ENCODE measurements at regions not wholly inside any gene's neighbourhood (a gene's known extent, or its start where the extent isn't known, plus 50 kb on each side); places are given as distances from the start of the nearest gene placed in this dataset.

DNA sequence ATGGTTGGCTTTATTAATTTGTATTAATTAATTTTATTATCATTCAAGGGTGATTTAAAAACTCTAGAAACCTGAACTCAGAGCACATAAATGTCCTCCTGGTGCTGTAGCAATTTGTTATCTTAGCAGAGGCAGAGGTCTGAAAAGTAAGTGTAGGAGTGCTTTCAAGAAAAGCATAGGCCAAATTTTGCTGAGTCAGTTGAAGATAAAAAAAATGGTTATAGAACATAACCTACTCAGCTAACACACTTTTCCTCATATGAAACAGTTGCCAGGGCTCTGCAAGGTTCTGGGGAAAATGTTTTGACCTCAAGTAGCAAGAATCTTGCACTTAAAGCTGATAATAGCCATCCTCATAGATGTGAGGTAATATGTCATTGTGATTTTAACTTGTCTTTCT lies 53.5 kb upstream of the CHODL start:
- no peaks in the 10 kb centered on the region for H3K36me3 Mint-ChIP-seq (ENCODE audit: insufficient read depth)
- no peaks in the 10 kb centered on the region for H3K4me1 Mint-ChIP-seq (ENCODE audit: low read depth in 2 of 2)
- DNase-seq (no peak), ATAC-seq (replicated peaks) (no peak)
- H3K27ac Mint-ChIP-seq, result no peak overlapping the region
- H3K9me3 Mint-ChIP-seq, result peaks cover 0 to 6% of the 10 kb centered on the region in 2 donors
- no peaks in the 10 kb centered on the region for H3K27me3 Mint-ChIP-seq
- no peak overlapping the region for H3K4me3 Mint-ChIP-seq

DNA sequence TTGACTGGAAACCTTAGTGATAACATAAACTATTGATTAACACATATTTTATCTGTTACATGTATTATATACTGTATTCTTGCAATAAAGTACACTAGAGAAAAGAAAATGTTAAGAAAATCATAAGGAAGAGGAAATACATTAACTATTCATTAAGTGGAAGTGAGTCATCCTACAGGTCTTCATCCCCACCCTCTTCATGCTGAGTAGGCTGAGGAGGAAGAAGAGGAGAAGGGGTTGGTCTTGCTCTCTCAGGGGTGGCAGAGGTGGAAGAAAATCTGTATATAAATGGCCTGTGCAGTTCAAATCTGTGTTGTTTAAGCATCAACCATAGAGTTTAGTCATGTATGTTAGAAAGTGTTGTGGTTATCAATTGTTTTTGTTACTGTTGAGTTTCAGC lies 66.1 kb upstream of the CHODL start:
- ATAC-seq (replicated peaks) (no peak), DNase-seq (no peak)
- Mint-ChIP-seq H3K27me3 (no peaks in the 10 kb centered on the region), H3K9me3 (peaks cover 0 to 2% of the 10 kb centered on the region in 2 donors), H3K27ac (no peak overlapping the region), H3K36me3 (ENCODE audit: insufficient read depth) (no peaks in the 10 kb centered on the region), H3K4me3 (no peak overlapping the region), H3K4me1 (ENCODE audit: low read depth in 2 of 2) (no peaks in the 10 kb centered on the region)

DNA sequence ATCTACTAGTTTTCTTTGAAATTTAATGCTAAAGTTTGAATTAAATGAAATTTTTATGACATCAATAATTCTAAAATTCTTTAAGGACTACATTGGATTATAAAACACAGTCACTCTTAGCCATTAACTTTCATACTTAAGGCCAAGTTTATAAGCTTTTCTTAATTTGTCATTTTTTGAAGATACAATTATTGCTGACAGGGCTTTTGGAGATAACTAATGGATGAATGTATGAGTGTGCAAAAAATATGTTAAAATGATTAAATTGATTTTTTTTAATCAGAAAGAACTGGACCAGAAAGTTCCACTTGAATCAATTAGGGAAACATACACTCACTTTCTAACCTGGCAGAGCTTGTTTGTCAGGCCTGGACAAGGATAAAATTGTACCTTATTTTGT lies 70.3 kb upstream of the CHODL start:
- Mint-ChIP-seq H3K4me3 (no peak overlapping the region), H3K36me3 (ENCODE audit: insufficient read depth) (no peaks in the 10 kb centered on the region)
- ATAC-seq (replicated peaks), result no peak

DNA sequence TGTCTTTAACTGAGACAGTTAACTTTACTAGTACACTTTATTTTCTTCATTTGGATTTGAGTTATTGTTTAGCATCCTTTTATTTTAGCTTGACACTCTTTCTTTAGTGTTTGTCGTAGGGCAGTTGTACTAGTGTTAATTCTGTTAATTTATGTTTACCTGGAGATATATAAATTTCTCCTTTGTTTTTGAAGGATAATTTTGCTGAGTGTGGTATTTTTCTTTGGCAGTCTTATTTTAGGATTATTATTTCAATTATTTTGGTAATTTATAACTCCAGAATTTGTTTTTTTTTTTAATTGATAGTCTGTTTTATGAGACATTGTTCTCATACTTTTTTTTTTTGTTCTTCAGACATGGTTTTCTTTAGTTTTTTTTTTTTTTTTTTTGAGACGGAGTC lies 73.8 kb upstream of the CHODL start:
- H3K4me3 Mint-ChIP-seq, result no peak overlapping the region
- H3K27me3 Mint-ChIP-seq, result no peaks in the 10 kb centered on the region
- H3K36me3 Mint-ChIP-seq (ENCODE audit: insufficient read depth), result no peaks in the 10 kb centered on the region
- H3K27ac Mint-ChIP-seq, result no peak overlapping the region
- ATAC-seq (replicated peaks) (no peak), DNase-seq (no peak)
- H3K4me1 Mint-ChIP-seq (ENCODE audit: low read depth in 2 of 2), result no peaks in the 10 kb centered on the region
- peaks cover 0 to 7% of the 10 kb centered on the region in 2 donors for H3K9me3 Mint-ChIP-seq

More for the DNA sequence above, 70.3 kb upstream of the CHODL start:
- no peak overlapping the region for H3K27ac Mint-ChIP-seq
- H3K9me3 Mint-ChIP-seq, result peaks cover 0 to 7% of the 10 kb centered on the region in 2 donors
- no peaks in the 10 kb centered on the region for H3K4me1 Mint-ChIP-seq (ENCODE audit: low read depth in 2 of 2)
- no peak for DNase-seq
- H3K27me3 Mint-ChIP-seq, result no peaks in the 10 kb centered on the region

DNA sequence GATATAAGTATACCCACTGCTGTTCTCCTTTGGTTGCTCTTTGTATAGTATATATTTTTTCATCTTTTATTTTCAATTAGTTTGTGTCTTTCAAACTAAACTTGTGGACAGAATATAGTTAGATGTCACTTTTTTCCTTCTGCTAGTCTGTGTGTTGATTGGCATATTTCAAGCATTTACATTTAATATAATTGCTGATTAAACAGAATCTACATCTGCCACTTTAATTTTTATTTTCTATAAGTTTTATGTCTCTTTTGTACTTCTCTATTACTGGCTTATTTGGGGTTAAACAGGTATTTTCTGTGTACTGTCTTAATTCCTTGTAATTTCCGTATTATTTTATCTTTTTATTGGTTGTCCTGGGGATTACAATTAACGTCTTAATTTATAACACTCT lies 74.4 kb upstream of the CHODL start:
- no peak overlapping the region for H3K4me3 Mint-ChIP-seq
- no peak for ATAC-seq (replicated peaks)
- H3K9me3 Mint-ChIP-seq, result peaks cover 0 to 7% of the 10 kb centered on the region in 2 donors
- H3K4me1 Mint-ChIP-seq (ENCODE audit: low read depth in 2 of 2), result no peaks in the 10 kb centered on the region
- H3K27ac Mint-ChIP-seq, result no peak overlapping the region
- no peak for DNase-seq
- no peaks in the 10 kb centered on the region for H3K27me3 Mint-ChIP-seq
- H3K36me3 Mint-ChIP-seq (ENCODE audit: insufficient read depth), result no peaks in the 10 kb centered on the region

DNA sequence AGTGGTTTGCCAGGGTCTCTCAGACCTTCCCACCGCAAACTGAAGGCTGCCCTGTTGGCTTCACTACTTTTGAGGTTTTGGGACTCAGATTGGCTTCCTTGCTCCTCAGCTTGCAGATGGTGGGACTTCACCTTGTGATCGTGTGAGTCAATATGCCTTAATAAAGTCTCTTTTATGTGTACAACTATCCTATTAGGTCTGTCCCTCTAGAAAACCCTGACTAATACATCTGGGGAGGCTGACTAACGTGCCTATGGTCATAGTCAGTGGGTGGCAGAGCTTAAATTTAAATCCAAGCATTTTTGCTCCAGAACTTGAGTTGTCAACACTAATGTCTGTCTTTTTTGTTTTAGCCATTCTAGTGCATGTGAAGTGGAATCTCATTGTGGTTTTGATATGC lies 76.5 kb upstream of the CHODL start:
- H3K4me3 Mint-ChIP-seq, result no peak overlapping the region
- peaks cover 0 to 2% of the 10 kb centered on the region in 2 donors for H3K4me1 Mint-ChIP-seq (ENCODE audit: low read depth in 2 of 2)
- H3K27me3 Mint-ChIP-seq, result no peaks in the 10 kb centered on the region
- no peak for DNase-seq
- H3K27ac Mint-ChIP-seq, result no peak overlapping the region
- H3K9me3 Mint-ChIP-seq, result peaks cover 0 to 7% of the 10 kb centered on the region in 2 donors
- ATAC-seq (replicated peaks), result no peak
- no peaks in the 10 kb centered on the region for H3K36me3 Mint-ChIP-seq (ENCODE audit: insufficient read depth)

DNA sequence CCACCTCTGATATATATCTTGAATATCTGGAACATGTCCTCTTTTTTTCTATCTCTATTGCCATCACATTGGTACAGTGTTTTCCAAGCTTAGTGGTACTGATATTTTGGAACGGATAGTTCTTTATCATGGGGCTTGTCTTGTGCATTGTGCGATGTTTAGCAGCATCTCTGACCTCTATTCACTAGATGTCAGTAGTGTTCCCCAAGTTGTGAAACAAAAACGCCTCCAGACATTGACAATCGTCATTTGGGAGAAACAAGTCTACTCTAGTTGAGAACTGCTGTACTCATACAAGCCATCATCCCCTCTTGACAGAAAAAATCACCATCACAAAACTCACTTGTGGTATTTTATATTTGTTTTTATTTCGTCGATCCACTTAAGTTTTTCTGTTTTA lies 79.7 kb upstream of the CHODL start:
- no peak for ATAC-seq (replicated peaks)
- Mint-ChIP-seq H3K4me1 (ENCODE audit: low read depth in 2 of 2) (peaks cover 4% of the 10 kb centered on the region in 2 donors), H3K9me3 (peaks cover 0 to 10% of the 10 kb centered on the region in 2 donors), H3K27me3 (no peaks in the 10 kb centered on the region), H3K36me3 (ENCODE audit: insufficient read depth) (no peaks in the 10 kb centered on the region), H3K4me3 (no peak overlapping the region), H3K27ac (no peak overlapping the region)
- no peak for DNase-seq

DNA sequence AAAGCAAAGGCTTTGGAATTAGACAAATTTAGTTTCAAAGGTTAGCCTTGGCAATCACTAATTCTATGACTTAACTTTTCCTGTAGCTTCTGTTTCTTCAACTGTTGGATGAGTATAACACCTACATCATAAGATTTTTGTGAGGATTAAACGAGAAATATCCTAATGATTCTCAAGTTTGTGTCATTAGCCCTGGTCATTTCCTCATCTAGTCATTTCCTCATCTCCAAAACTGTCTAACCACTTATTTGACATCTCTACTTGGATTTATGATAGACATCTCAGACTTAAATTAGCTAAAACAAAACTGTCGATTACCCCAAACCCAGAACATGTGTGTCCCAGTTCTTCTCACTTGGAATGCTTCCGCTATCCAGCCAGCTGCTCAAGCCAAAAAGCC lies 80.2 kb upstream of the CHODL start:
- peaks cover 4% of the 10 kb centered on the region in 2 donors for H3K4me1 Mint-ChIP-seq (ENCODE audit: low read depth in 2 of 2)
- ATAC-seq (replicated peaks), result no peak
- H3K9me3 Mint-ChIP-seq, result peaks cover 0 to 7% of the 10 kb centered on the region in 2 donors
- no peaks in the 10 kb centered on the region for H3K36me3 Mint-ChIP-seq (ENCODE audit: insufficient read depth)
- DNase-seq, result no peak
- H3K27me3 Mint-ChIP-seq, result no peaks in the 10 kb centered on the region
- H3K4me3 Mint-ChIP-seq, result no peak overlapping the region
- H3K27ac Mint-ChIP-seq, result no peak overlapping the region

DNA sequence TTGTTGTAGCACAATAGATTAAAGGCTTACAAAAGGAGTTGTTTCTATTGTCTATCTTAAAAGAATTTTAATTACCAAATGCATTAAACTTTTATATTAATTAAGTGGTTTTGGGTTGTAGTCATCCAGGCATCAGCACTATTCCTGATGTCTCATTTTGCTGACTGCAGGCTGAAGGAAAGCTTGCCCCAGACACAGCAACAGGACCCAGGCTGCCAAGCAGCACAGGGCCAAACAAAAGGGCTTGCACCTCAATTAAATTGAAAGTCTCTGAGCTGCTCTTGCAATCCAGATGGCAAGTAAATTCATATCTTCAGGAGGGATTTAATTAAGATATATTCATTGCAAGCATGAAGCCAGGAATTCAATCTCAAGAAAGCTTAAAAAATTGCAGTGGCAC lies 80.7 kb upstream of the CHODL start:
- DNase-seq, result no peak
- peaks cover 0 to 7% of the 10 kb centered on the region in 2 donors for H3K9me3 Mint-ChIP-seq
- H3K27ac Mint-ChIP-seq, result no peak overlapping the region
- no peaks in the 10 kb centered on the region for H3K36me3 Mint-ChIP-seq (ENCODE audit: insufficient read depth)
- peaks cover 4% of the 10 kb centered on the region in 2 donors for H3K4me1 Mint-ChIP-seq (ENCODE audit: low read depth in 2 of 2)
- no peak overlapping the region for H3K4me3 Mint-ChIP-seq
- H3K27me3 Mint-ChIP-seq, result no peaks in the 10 kb centered on the region
- ATAC-seq (replicated peaks), result no peak

DNA sequence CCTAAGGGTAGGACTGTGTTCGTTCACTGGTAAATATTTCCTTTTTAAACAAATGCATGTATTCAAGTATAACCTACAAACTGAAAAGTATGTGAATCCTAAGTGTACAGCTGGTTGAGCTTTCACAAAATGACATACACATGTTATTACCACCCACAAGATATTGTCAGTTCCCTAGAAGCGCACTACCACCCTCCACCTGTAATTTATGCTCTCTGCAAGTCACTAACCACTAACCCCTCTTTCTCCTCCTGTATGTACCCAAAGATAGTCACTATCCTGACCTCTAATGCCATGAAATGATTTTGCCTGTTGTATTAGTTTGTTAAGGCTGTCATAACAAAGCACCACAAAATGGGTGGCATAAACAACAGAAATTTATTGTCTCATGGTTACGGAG lies 82.8 kb upstream of the CHODL start:
- Mint-ChIP-seq H3K27me3 (no peaks in the 10 kb centered on the region), H3K4me3 (no peak overlapping the region), H3K27ac (no peak overlapping the region), H3K4me1 (ENCODE audit: low read depth in 2 of 2) (peaks cover 4% of the 10 kb centered on the region in 2 donors), H3K36me3 (ENCODE audit: insufficient read depth) (no peaks in the 10 kb centered on the region), H3K9me3 (peaks cover 0 to 7% of the 10 kb centered on the region in 2 donors)
- ATAC-seq (replicated peaks), result no peak
- no peak for DNase-seq

DNA sequence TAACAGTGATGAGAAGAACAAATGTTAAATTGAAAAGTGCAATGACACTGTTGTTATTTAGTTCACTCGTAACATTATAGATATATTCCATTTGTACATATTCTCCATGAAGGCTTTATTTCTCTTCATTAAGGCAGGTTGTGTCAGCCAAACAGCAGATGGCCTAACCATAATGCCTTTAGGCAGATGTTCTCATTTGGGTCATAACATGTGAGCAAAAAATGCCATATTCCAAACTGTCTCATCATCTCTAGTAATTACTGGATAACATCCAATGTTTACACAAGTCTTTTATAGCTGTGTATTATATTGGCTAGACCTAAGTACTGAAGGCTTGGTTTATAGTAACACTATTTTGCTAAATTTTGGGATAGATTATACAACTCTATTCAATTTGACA lies 87.2 kb upstream of the CHODL start:
- DNase-seq (no peak), ATAC-seq (replicated peaks) (no peak)
- Mint-ChIP-seq H3K27me3 (no peaks in the 10 kb centered on the region), H3K4me3 (no peak overlapping the region), H3K27ac (no peak overlapping the region), H3K4me1 (ENCODE audit: low read depth in 2 of 2) (peaks cover 14 to 27% of the 10 kb centered on the region in 2 donors), H3K9me3 (peaks cover 0 to 4% of the 10 kb centered on the region in 2 donors), H3K36me3 (ENCODE audit: insufficient read depth) (no peaks in the 10 kb centered on the region)

DNA sequence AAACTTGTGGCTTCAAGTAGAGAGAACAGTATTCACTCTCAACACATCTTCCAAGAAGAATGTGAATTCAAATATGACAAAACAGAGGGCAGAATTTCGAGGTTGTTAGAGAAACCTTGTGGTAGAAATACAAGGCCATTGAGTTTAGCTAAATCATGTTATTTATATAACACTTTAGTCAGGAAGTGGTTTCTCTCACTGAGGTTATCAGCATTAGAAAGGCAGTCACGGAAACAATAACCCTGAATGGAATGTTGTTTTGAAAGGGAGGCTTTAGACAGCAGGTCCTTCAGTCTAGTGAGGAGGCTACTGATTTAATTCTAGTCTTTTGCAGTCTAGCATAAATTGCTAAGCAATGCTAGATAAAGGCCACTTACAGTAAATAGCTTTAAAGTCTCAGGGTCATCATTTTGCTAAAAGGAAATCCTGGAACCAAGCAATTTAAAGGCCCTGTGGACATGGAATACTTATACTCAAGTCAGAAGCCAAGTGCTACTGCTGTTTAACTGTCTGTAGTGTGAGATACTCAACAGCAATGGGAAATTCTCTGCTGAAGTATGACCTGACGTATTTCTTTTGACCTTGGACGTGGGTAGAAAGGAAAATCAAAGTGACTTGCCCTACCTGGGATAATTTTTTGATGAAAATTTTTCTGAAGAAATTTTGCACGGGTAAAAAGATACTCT lies 89.0 kb upstream of the CHODL start:
- Mint-ChIP-seq H3K27me3 (no peaks in the 10 kb centered on the region), H3K27ac (peak overlapping the region in 1 of 2 donors; percentile 11), H3K4me1 (ENCODE audit: low read depth in 2 of 2) (peaks cover 11 to 30% of the 10 kb centered on the region in 2 donors), H3K36me3 (ENCODE audit: insufficient read depth) (no peaks in the 10 kb centered on the region), H3K4me3 (peak overlapping the region in 1 of 2 donors; percentile 36), H3K9me3 (peaks cover 0 to 1% of the 10 kb centered on the region in 2 donors)
- DNase-seq (no peak), ATAC-seq (replicated peaks) (peak; percentile 80)

DNA sequence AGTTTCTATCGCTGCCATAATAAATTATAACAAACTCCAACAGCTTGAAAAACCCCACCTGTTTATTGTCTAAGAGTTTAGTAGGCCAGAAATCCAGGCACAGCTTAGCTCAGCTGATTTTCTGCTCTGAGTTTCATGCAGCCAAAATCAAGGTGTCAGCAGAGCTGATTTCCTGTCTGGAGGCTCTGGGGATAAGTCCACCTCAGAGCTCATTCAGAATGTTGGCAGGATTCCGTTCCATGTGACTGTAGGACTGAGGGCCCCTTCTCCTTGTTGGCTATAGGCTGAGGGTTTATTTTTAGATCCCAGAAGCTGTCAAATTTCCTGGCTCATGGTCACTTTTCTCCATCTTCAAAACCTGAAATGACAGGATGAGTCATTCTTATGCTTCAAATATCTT lies 91.6 kb upstream of the CHODL start:
- DNase-seq, result no peak
- no peak overlapping the region for H3K27ac Mint-ChIP-seq
- no peaks in the 10 kb centered on the region for H3K27me3 Mint-ChIP-seq
- H3K4me1 Mint-ChIP-seq (ENCODE audit: low read depth in 2 of 2), result peaks cover 11 to 30% of the 10 kb centered on the region in 2 donors
- H3K9me3 Mint-ChIP-seq, result no peaks in the 10 kb centered on the region
- H3K36me3 Mint-ChIP-seq (ENCODE audit: insufficient read depth), result no peaks in the 10 kb centered on the region
- H3K4me3 Mint-ChIP-seq, result no peak overlapping the region
- no peak for ATAC-seq (replicated peaks)

DNA sequence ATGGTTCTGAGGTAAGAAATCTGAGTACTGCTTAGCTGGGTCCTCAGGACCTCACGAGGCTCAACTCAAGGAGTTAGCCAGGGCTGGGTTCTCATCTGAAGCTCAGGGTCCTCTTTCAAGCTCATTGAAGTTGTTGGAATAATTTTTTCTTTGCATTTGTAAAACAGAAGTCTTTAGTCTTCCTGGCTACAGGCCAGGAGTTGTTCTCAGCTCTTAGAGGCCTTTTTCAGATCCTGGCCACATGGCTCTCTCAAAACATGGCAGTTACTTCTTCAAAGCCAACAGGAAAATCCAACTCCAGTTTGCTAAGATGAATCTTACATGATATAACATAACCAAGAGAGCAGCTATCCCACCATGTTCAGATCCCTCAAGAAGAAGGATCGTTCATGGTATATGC lies 92.3 kb upstream of the CHODL start:
- no peaks in the 10 kb centered on the region for H3K27me3 Mint-ChIP-seq
- ATAC-seq (replicated peaks), result no peak
- H3K27ac Mint-ChIP-seq, result no peak overlapping the region
- DNase-seq, result no peak
- H3K4me3 Mint-ChIP-seq, result no peak overlapping the region
- no peaks in the 10 kb centered on the region for H3K9me3 Mint-ChIP-seq
- peaks cover 11 to 30% of the 10 kb centered on the region in 2 donors for H3K4me1 Mint-ChIP-seq (ENCODE audit: low read depth in 2 of 2)
- H3K36me3 Mint-ChIP-seq (ENCODE audit: insufficient read depth), result no peaks in the 10 kb centered on the region

All from effector memory CD8-positive, alpha-beta T cell (primary cell).